Dendritic cell treated with granulocyte-macrophage colony-stimulating factor and Interleukin-4, amounts not matched to agents 40 ng/mL and 50 ng/mL, for 4 days (primary cell): ENCODE measurements at regions not wholly inside any gene's neighbourhood (a gene's known extent, or its start where the extent isn't known, plus 50 kb on each side); places are given as distances from the start of the nearest gene placed in this dataset.

Experiments used
- H3K27ac Mint-ChIP-seq: one replicate; pipeline ENCODE4 v1.8.0; 2022; ENCODE audit warnings: mild to moderate bottlenecking, mixed read lengths
- H3K27me3 Mint-ChIP-seq: one replicate; pipeline ENCODE4 v1.8.0; 2022; ENCODE audit warnings: mild to moderate bottlenecking, mixed read lengths
- H3K36me3 Mint-ChIP-seq: one replicate; pipeline ENCODE4 v1.8.0; 2022; ENCODE audit warnings: low read depth, mixed read lengths
- H3K4me1 Mint-ChIP-seq: one replicate; pipeline ENCODE4 v1.8.0; 2022; ENCODE audit warnings: low read depth, mixed read lengths
- H3K4me3 Mint-ChIP-seq: one replicate; pipeline ENCODE4 v1.8.0; 2022; ENCODE audit warnings: mild to moderate bottlenecking, moderate library complexity, mixed read lengths
- H3K9me3 Mint-ChIP-seq: one replicate; pipeline ENCODE4 v1.8.0; 2022; ENCODE audit warnings: mixed read lengths
- intact Hi-C: fragments of 100-400 bp; cut with micrococcal nuclease; formaldehyde crosslinking; loops from one replicate; pipeline ENCODE4 v1.15.0; 2022

DNA sequence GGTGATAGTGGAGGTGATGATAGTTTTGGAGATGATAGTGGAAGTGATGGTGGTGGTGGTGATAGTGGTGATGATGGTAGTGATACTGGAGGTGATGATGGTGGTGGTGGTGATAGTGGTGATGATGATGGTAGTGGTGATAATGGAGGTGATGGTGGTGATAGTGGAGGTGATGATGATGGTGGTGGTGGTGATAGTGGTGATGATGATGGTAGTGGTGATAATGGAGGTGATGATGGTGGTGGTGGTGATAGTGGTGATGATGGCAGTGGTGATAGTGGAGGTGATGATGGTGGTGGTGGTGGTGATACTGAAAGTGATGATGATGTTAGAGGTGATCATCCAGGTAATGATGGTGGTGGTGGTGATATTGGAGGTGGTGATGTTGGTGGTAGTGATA lies 570.0 kb upstream of the TMEM132C start:
- Mint-ChIP-seq H3K27me3 (no peaks in the 10 kb centered on the region), H3K4me3 (no peak overlapping the region), H3K9me3 (peaks cover 9% of the 10 kb centered on the region), H3K36me3 (no peaks in the 10 kb centered on the region), H3K4me1 (no peaks in the 10 kb centered on the region), H3K27ac (no peak overlapping the region)
- intact Hi-C loops: no loop called here

DNA sequence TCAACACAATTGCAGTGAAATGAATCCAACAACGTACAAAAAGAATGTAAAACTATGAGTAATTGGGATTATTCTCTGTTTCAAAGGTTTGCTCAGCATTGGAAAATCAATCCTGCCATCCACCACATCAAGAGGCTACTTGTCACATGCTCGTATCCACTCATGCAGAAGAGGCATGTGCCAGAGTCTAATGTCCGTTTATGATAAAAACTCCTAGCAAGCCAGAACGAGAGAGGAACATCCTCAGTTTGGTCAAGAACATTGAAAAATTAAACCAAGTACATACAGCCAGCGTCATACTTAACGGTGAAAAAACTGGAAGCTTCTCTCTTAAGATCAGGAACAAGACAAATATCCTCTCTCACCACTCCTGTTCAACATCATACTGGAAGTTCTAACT lies 563.9 kb upstream of the TMEM132C start:
- peaks cover 17% of the 10 kb centered on the region for H3K9me3 Mint-ChIP-seq
- no peaks in the 10 kb centered on the region for H3K36me3 Mint-ChIP-seq
- no peak overlapping the region for H3K4me3 Mint-ChIP-seq
- no peaks in the 10 kb centered on the region for H3K27me3 Mint-ChIP-seq
- H3K4me1 Mint-ChIP-seq: no peaks in the 10 kb centered on the region
- H3K27ac Mint-ChIP-seq: no peak overlapping the region
- intact Hi-C loops: no loop called here

DNA sequence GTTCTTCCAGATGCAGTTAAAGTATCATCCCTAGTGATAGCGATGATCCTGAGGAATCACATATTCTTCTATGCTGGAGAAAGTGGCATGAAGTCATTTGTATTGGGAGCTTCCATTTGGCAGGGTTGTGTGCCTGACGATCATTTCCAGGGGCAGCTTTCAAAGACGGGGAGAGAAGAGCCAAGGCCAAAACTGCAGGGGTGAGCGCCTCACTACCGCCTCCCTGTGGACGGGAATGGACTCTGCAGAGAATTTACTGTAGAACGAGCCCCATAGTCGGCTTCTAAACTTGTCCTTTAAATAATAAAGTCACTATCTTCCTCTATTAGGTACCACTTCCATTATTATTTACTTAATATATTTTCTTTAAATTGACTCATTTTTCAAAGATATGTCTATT lies 555.9 kb upstream of the TMEM132C start:
- Mint-ChIP-seq H3K27ac (no peak overlapping the region), H3K4me1 (no peaks in the 10 kb centered on the region), H3K9me3 (no peaks in the 10 kb centered on the region), H3K27me3 (no peaks in the 10 kb centered on the region), H3K4me3 (no peak overlapping the region), H3K36me3 (no peaks in the 10 kb centered on the region)
- intact Hi-C loops: no loop called here

DNA sequence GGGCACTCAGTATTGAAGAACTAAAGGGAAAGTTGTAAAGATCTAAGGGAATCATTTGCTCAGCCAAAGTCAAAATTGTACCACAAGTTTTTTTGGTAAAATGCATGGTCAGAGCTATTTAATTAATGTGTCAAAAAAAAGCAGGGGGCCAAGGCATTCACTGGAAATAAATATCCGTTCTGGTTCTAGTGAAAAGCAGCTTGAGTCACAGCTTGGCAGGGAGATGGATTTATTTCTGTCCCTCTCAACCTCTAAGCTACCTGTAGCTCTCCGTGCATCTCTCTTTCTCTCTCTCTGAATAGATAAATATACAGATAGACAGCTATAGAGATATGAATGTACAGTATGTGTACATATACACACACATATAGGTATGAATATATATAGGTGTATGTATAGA lies 554.4 kb upstream of the TMEM132C start:
- no peaks in the 10 kb centered on the region for H3K9me3 Mint-ChIP-seq
- H3K27ac Mint-ChIP-seq: no peak overlapping the region
- H3K4me1 Mint-ChIP-seq: no peaks in the 10 kb centered on the region
- no peaks in the 10 kb centered on the region for H3K36me3 Mint-ChIP-seq
- no peak overlapping the region for H3K4me3 Mint-ChIP-seq
- H3K27me3 Mint-ChIP-seq: no peaks in the 10 kb centered on the region
- intact Hi-C loops: no loop called here

DNA sequence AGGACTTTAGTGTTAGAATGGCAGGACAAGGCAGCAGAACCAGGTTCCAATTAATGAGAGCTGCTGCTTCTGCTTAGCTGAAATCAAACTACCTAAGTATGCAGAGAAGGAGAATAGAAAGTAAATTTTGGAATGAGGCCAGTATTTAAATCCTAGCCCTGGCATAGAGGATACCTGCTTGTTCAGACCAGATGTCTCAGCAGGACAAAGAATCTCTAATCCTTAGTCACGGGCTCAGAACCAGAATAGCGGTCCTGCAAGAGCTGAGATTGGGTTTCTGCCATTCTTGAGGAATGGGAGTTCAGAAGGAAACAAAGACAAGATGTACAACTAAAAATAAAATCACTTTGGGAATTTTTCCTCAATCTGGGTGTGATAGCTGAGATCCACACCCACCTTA lies 550.8 kb upstream of the TMEM132C start:
- H3K4me1 Mint-ChIP-seq: no peaks in the 10 kb centered on the region
- intact Hi-C loops: no loop called here
- H3K9me3 Mint-ChIP-seq: no peaks in the 10 kb centered on the region
- no peak overlapping the region for H3K4me3 Mint-ChIP-seq
- no peaks in the 10 kb centered on the region for H3K27me3 Mint-ChIP-seq
- no peaks in the 10 kb centered on the region for H3K36me3 Mint-ChIP-seq
- no peak overlapping the region for H3K27ac Mint-ChIP-seq

DNA sequence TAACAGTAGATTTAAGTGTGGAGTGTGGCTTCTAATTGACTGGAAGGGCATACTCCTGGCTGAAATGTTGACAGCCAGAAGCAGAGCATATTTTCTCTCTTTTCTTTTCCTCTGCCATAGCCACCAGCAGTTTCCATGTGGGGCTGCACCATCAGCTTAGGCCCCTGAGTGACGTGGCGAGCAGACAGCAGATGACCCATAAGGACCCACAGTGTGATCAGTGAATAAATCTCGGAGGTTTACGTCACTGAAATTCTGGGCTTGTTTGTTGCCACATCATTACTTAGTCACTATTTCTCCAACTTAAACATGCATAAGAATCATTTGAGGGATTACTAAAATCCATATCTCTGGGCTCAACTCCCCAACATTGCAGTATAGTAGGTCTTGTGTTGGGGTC lies 549.7 kb upstream of the TMEM132C start:
- Mint-ChIP-seq H3K27me3 (no peaks in the 10 kb centered on the region), H3K4me3 (no peak overlapping the region), H3K9me3 (no peaks in the 10 kb centered on the region), H3K36me3 (no peaks in the 10 kb centered on the region), H3K27ac (no peak overlapping the region), H3K4me1 (no peaks in the 10 kb centered on the region)
- intact Hi-C loops: no loop called here

DNA sequence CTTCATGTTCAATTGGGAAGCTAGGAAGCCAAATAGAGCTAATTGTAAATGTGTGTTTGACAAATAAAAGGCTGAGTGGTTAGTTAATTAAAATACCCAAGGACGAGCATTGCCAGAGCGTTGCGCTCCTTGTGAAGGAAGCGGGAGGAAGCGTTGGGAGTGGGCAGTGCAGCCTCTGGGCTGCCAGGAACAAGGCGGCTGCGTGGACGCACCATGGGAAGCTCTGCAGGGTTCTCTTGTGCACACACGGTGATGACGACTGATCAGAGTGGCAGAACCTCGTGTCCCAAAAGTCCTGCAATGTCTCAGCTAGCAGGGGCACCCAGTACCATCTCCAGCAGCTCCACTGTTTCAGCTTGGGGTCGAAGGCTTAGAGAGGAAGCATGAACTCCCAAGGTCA lies 546.6 kb upstream of the TMEM132C start:
- intact Hi-C loops: no loop called here
- Mint-ChIP-seq H3K27me3 (no peaks in the 10 kb centered on the region), H3K36me3 (no peaks in the 10 kb centered on the region), H3K4me1 (no peaks in the 10 kb centered on the region), H3K4me3 (no peak overlapping the region), H3K9me3 (no peaks in the 10 kb centered on the region), H3K27ac (no peak overlapping the region)

DNA sequence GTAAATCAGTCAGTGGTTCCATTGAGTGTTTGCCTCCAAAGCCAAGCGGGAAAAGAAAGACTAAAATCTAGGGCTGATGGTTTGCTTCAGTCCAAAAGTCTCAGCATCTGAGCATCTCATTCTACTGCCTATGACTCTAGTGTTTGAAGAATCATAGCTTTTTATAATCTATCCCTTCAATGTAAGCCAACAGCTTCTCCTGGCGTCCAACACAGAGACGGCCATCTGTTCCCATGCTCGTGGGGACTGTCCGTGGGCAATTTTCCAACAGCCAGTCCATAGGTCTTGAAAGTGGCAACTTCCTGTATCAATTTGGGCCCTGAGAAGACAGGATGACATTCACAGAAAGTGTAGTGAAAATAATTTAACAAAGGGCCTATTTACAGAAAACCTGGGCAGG lies 544.4 kb upstream of the TMEM132C start:
- H3K4me1 Mint-ChIP-seq: no peaks in the 10 kb centered on the region
- H3K27me3 Mint-ChIP-seq: no peaks in the 10 kb centered on the region
- intact Hi-C loops: no loop called here
- H3K27ac Mint-ChIP-seq: no peak overlapping the region
- no peaks in the 10 kb centered on the region for H3K9me3 Mint-ChIP-seq
- H3K36me3 Mint-ChIP-seq: no peaks in the 10 kb centered on the region
- H3K4me3 Mint-ChIP-seq: no peak overlapping the region

DNA sequence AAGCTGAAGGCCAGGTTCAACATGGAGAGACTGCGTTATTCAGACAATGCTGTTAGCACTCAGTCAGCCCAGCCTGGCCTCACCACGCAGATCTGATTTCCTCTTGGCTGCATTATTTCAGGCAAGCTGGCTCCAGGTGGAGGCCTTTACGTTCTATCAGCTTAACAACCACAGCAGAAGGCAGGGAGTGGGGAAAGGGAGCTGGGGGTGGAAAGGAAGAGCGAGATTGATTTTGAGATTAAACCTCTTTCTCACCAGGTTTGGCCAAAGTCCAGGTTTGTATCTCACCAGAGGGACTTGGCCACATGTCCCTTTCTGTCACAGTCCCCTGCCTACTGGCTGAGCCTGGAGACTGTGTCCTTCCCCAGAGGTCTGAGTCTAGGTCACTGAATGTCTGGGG lies 543.7 kb upstream of the TMEM132C start:
- Mint-ChIP-seq H3K27ac (no peak overlapping the region), H3K36me3 (no peaks in the 10 kb centered on the region), H3K9me3 (no peaks in the 10 kb centered on the region), H3K27me3 (no peaks in the 10 kb centered on the region), H3K4me1 (no peaks in the 10 kb centered on the region), H3K4me3 (no peak overlapping the region)
- intact Hi-C loops: no loop called here

DNA sequence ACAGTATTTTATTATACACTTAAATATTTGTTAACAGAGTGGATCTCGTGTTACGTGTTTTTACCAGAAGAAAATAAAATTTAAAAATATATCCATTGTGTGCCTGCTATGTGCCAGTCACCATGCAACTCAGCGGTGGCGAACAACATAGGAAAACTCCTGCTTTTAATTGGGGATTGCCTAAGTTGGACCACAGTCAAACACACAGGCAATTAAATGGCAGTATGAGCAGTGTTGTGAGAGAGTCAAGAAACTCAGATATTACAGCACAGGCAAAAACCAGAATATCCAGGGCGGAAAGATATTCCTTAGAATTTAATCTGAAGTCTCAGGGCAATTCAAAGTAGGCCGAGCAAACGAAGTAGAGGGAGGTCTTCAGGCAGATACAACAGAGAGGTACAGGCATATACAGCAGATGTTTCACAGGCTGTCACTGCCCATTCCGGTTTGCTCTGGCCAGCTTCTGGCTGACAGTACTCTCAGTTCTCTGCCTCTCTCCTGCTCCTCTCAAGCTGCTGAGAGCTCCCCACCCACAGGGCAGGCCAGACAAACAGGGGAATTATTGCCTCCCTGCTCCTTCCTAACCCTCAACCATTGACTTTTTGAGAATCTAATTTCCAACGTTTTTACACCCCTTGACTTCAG lies 540.2 kb upstream of the TMEM132C start:
- intact Hi-C loops: no loop called here
- Mint-ChIP-seq H3K27me3 (no peaks in the 10 kb centered on the region), H3K4me3 (no peak overlapping the region), H3K27ac (no peak overlapping the region), H3K4me1 (no peaks in the 10 kb centered on the region), H3K9me3 (no peaks in the 10 kb centered on the region), H3K36me3 (no peaks in the 10 kb centered on the region)

DNA sequence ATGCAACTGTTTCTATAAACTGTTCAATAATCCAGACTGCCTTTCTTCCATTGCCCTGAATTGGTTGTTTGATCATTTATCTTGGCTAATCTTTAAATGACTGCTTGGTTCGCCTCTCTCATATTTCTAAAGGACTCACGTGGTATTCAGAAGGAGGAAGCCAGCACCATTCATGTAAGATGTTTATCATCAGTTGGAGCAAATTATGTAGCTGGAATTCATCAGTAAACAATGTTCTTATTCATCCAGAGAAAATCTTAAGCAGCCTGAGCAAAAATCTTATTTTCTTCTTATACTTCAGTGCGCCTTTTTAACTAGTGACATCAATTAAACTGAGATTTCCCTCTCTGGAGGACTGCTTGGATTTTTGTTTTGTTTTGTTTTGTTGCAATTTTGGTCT lies 538.7 kb upstream of the TMEM132C start:
- no peaks in the 10 kb centered on the region for H3K9me3 Mint-ChIP-seq
- no peaks in the 10 kb centered on the region for H3K4me1 Mint-ChIP-seq
- no peak overlapping the region for H3K27ac Mint-ChIP-seq
- intact Hi-C loops: no loop called here
- H3K27me3 Mint-ChIP-seq: no peaks in the 10 kb centered on the region
- H3K4me3 Mint-ChIP-seq: no peak overlapping the region
- no peaks in the 10 kb centered on the region for H3K36me3 Mint-ChIP-seq

DNA sequence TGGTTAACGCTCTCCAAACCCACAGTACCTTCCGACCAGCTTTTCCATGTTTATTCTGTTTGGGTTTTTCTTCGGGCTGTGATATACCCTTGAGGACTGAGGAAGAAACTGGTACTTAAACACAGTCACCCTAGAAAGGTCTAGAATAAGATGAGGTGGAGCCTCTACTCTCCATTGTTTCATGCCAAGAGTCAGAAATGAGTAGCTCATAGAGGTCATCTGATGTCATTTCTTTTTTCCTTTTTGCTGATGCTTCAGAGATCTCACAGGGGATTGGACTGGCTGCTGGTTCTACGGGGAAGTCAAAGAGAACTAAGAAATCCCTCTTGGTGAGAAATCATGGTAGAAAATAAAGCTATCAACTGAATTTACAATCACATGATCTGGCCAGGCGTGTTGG lies 538.2 kb upstream of the TMEM132C start:
- no peaks in the 10 kb centered on the region for H3K4me1 Mint-ChIP-seq
- intact Hi-C loops: no loop called here
- no peaks in the 10 kb centered on the region for H3K9me3 Mint-ChIP-seq
- H3K36me3 Mint-ChIP-seq: no peaks in the 10 kb centered on the region
- no peak overlapping the region for H3K4me3 Mint-ChIP-seq
- no peak overlapping the region for H3K27ac Mint-ChIP-seq
- H3K27me3 Mint-ChIP-seq: no peaks in the 10 kb centered on the region

DNA sequence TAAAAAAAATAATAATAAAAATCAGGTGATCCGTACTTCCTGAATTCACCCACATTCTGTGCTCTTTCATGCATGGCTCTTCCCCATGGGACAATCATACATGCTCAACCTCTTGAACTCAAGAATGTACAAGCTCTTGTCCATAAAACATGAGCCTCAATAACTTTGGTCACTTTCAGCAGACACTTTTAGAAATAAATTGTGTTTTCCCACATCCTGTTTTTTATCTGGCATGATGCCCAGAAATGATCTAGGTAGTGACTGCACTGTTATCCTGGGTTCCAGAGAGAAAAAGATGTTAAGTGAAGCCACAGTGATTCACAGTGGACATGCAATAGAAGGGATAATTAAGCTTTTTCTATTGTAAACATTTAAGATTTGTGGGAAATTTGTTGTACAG lies 537.6 kb upstream of the TMEM132C start:
- H3K36me3 Mint-ChIP-seq: no peaks in the 10 kb centered on the region
- intact Hi-C loops: no loop called here
- H3K4me3 Mint-ChIP-seq: no peak overlapping the region
- no peaks in the 10 kb centered on the region for H3K27me3 Mint-ChIP-seq
- H3K27ac Mint-ChIP-seq: no peak overlapping the region
- H3K4me1 Mint-ChIP-seq: no peaks in the 10 kb centered on the region
- no peaks in the 10 kb centered on the region for H3K9me3 Mint-ChIP-seq

DNA sequence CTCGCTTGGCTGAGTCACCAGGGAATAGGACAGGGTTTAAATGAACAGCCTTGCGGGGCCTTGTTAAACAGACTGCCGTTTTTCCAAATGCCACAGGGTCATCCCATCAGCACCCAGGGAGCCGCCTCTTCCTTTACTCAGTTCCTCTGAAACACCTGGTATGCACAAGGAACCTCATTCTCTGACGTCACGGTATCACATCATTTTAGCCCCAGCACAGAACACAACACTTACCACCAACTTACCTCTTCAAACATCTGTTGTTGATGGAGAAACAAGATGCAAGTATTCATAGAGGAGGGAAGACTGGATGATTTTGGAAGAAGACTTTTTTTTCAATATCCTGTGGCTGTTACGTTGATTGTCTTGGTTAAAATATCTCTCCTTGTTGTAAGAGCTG lies 535.3 kb upstream of the TMEM132C start:
- Mint-ChIP-seq H3K9me3 (peaks cover 9% of the 10 kb centered on the region), H3K27me3 (no peaks in the 10 kb centered on the region), H3K27ac (no peak overlapping the region), H3K4me1 (no peaks in the 10 kb centered on the region), H3K4me3 (no peak overlapping the region), H3K36me3 (no peaks in the 10 kb centered on the region)
- intact Hi-C loops: no loop called here

DNA sequence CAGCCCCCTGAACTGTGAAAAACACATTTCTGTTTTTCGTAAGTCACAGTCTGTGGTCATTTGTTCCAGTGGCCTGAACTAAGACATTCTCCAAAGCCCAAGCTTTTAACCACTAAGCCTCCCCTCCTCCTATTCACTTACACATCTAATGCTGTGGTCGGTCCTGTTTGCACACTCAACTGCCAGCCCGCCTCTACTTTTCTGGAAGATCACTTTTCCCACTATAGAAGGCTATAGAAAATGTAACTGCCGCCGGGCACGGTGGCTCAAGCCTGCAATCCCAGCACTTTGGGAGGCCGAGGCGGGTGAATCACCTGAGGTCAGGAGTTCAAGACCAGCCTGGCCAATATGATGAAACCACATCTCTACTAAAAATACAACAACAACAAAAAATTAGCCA lies 524.7 kb upstream of the TMEM132C start:
- no peaks in the 10 kb centered on the region for H3K9me3 Mint-ChIP-seq
- H3K27ac Mint-ChIP-seq: no peak overlapping the region
- no peaks in the 10 kb centered on the region for H3K4me1 Mint-ChIP-seq
- no peak overlapping the region for H3K4me3 Mint-ChIP-seq
- H3K36me3 Mint-ChIP-seq: no peaks in the 10 kb centered on the region
- no peaks in the 10 kb centered on the region for H3K27me3 Mint-ChIP-seq
- intact Hi-C loops: no loop called here
